OCI-LY1 (cell line): ENCODE measurements at regions not wholly inside any gene's neighbourhood (a gene's known extent, or its start where the extent isn't known, plus 50 kb on each side); places are given as distances from the start of the nearest gene placed in this dataset.

ENCODE experiments used
- H2AFZ ChIP-seq: fragments of 200-600 bp; sonication (generic), shearing (Covaris generic); 2 replicates; pipeline ENCODE4 v1.6.0; 2014; ENCODE audit warnings: antibody characterized with exemption, mild to moderate bottlenecking, low read length
- H3F3A ChIP-seq: fragments of 200-600 bp; sonication (generic), shearing (Covaris generic); 2 replicates; pipeline ENCODE4 v1.6.0; 2014; ENCODE audit warnings: mild to moderate bottlenecking, antibody characterized with exemption, low read length, moderate library complexity; ENCODE audit not compliant: insufficient read depth
- H3K27ac ChIP-seq: fragments of 200-600 bp; sonication (generic); 2 replicates; pipeline ENCODE4 v1.5.1; 2014; ENCODE audit warnings: low read length, mixed run types, mild to moderate bottlenecking, low read depth; ENCODE audit not compliant: poor library complexity, severe bottlenecking
- H3K27me3 ChIP-seq: fragments of 200-600 bp; sonication (generic); 2 replicates; pipeline ENCODE4 v1.6.0; 2014; ENCODE audit warnings: antibody characterized with exemption, mild to moderate bottlenecking, low read length, moderate library complexity; ENCODE audit not compliant: insufficient read depth
- H3K36me3 ChIP-seq: fragments of 200-600 bp; sonication (generic); 2 replicates; pipeline ENCODE4 v1.6.1; 2014; ENCODE audit warnings: mild to moderate bottlenecking, antibody characterized with exemption, low read length, moderate library complexity, mixed read lengths; ENCODE audit not compliant: insufficient read depth
- H3K4me1 ChIP-seq: fragments of 200-600 bp; sonication (generic); 2 replicates; pipeline ENCODE4 v1.5.1; 2014; ENCODE audit warnings: mild to moderate bottlenecking, low read length, moderate library complexity; ENCODE audit not compliant: insufficient read depth, severe bottlenecking
- H3K4me2 ChIP-seq: fragments of 200-600 bp; sonication (generic), shearing (Covaris generic); 2 replicates; pipeline ENCODE4 v1.6.1; 2014; ENCODE audit warnings: low read length
- H3K4me3 ChIP-seq: fragments of 200-600 bp; sonication (generic); 2 replicates; pipeline ENCODE4 v1.5.1; 2014; ENCODE audit warnings: low read length, low read depth, mild to moderate bottlenecking, mixed read lengths; ENCODE audit not compliant: poor library complexity, severe bottlenecking
- H3K79me2 ChIP-seq: fragments of 200-600 bp; shearing (Covaris generic); 2 replicates; pipeline ENCODE4 v1.6.1; 2016; ENCODE audit warnings: mixed run types, low read length, mixed read lengths; ENCODE audit not compliant: insufficient read depth
- H3K9ac ChIP-seq: fragments of 200-600 bp; sonication (generic), shearing (Covaris generic); 2 replicates; pipeline ENCODE4 v1.6.1; 2014; ENCODE audit warnings: mild to moderate bottlenecking, low read length, mixed read lengths
- H3K9me2 ChIP-seq: fragments of 200-600 bp; sonication (generic), shearing (Covaris generic); 2 replicates; pipeline ENCODE4 v1.6.1; 2014; ENCODE audit warnings: low read depth, mild to moderate bottlenecking, low read length, mixed read lengths
- H3K9me3 ChIP-seq: fragments of 200-600 bp; shearing (Covaris generic); 2 replicates; pipeline ENCODE4 v1.6.1; 2014; ENCODE audit warnings: low read length, mixed read lengths
- H4K20me1 ChIP-seq: fragments of 200-600 bp; sonication (generic), shearing (Covaris generic); 2 replicates; pipeline ENCODE4 v1.6.0; 2016; ENCODE audit warnings: mild to moderate bottlenecking, low read length; ENCODE audit not compliant: insufficient read depth
- CTCF ChIP-seq: fragments of 200-600 bp; sonication (generic), shearing (Covaris generic); IDR thresholded peaks from 2 replicates; pipeline ENCODE4 v1.5.1; 2017; ENCODE audit warnings: mild to moderate bottlenecking, antibody characterized with exemption, low read length, moderate library complexity, mixed read lengths
- EZH2 ChIP-seq: fragments of 200-600 bp; sonication (generic), shearing (Covaris generic); IDR thresholded peaks from 2 replicates; pipeline ENCODE4 v1.8.0; 2017; ENCODE audit warnings: borderline replicate concordance, mixed run types, mild to moderate bottlenecking, antibody characterized with exemption, low read length, moderate library complexity, mixed read lengths

- H3K27me3 ChIP-seq: no peaks in the 10 kb centered on the region
- H2AFZ ChIP-seq: no peak overlapping the region
- no peaks in the 10 kb centered on the region for H3K36me3 ChIP-seq
- no peaks in the 10 kb centered on the region for H3K9me3 ChIP-seq
- no peak overlapping the region for H3K4me2 ChIP-seq
- H3K27ac ChIP-seq: no peak overlapping the region
- no peaks in the 10 kb centered on the region for H3K4me1 ChIP-seq
- no peak overlapping the region for H3K4me3 ChIP-seq
- no peaks in the 10 kb centered on the region for H4K20me1 ChIP-seq
- TF ChIP-seq CTCF (no peak), EZH2 (no peak)
- no peaks in the 10 kb centered on the region for H3K9me2 ChIP-seq
- H3K79me2 ChIP-seq: no peaks in the 10 kb centered on the region
- H3K9ac ChIP-seq: no peak overlapping the region
- no peaks in the 10 kb centered on the region for H3F3A ChIP-seq
These were observed 242.6 kb downstream of the RPS4Y2 start for GRCh38 chrY:20998483-20998882.

- no peaks in the 10 kb centered on the region for H3K79me2 ChIP-seq
- no peaks in the 10 kb centered on the region for H3F3A ChIP-seq
- no peaks in the 10 kb centered on the region for H3K9me3 ChIP-seq
- no peak overlapping the region for H2AFZ ChIP-seq
- no peak overlapping the region for H3K27ac ChIP-seq
- no peaks in the 10 kb centered on the region for H3K36me3 ChIP-seq
- no peaks in the 10 kb centered on the region for H3K4me1 ChIP-seq
- H3K27me3 ChIP-seq: no peaks in the 10 kb centered on the region
- H3K9me2 ChIP-seq: no peaks in the 10 kb centered on the region
- H3K4me3 ChIP-seq: no peak overlapping the region
- H3K9ac ChIP-seq: no peak overlapping the region
- H4K20me1 ChIP-seq: no peaks in the 10 kb centered on the region
- TF ChIP-seq CTCF (no peak), EZH2 (no peak)
- no peak overlapping the region for H3K4me2 ChIP-seq
These were observed 245.2 kb downstream of the RPS4Y2 start for GRCh38 chrY:21001102-21001501.

- H3K9me2 ChIP-seq: no peaks in the 10 kb centered on the region
- no peak overlapping the region for H2AFZ ChIP-seq
- H3K9me3 ChIP-seq: no peaks in the 10 kb centered on the region
- no peak overlapping the region for H3K4me3 ChIP-seq
- H3K27me3 ChIP-seq: no peaks in the 10 kb centered on the region
- H3K36me3 ChIP-seq: no peaks in the 10 kb centered on the region
- H3F3A ChIP-seq: no peaks in the 10 kb centered on the region
- no peak overlapping the region for H3K9ac ChIP-seq
- no peaks in the 10 kb centered on the region for H3K79me2 ChIP-seq
- H3K4me1 ChIP-seq: no peaks in the 10 kb centered on the region
- TF ChIP-seq EZH2 (no peak), CTCF (no peak)
- no peak overlapping the region for H3K27ac ChIP-seq
- H3K4me2 ChIP-seq: no peak overlapping the region
- H4K20me1 ChIP-seq: no peaks in the 10 kb centered on the region
These were observed 247.2 kb downstream of the RPS4Y2 start for GRCh38 chrY:21003059-21003458.
